HepG2 (cell line): ENCODE measurements at regions not wholly inside any gene's neighbourhood (a gene's known extent, or its start where the extent isn't known, plus 50 kb on each side); places are given as distances from the start of the nearest gene placed in this dataset.

Source experiments
- ATAC-seq: fragments of 200-7000 bp; cut with Tn5 transposase; 3 replicates; pipeline ENCODE4 v1.9.1; 2020; ENCODE audit warnings: mild to moderate bottlenecking, moderate library complexity
- BruUV-seq: library from RNA; stranded (reverse); fragments of 400-500 nt; replicated peaks from 2 replicates; lab custom pipeline; 2021; lab: Mats Ljungman, UMichigan
- CTCF ChIA-PET: fragments of 300-600 bp; formaldehyde crosslinking; extraction: SDS; loops from one replicate; lab custom pipeline; 2021; ENCODE audit warnings: low total read pairs, inconsistent platforms, low intra/inter-chr PET ratio; lab: Yijun Ruan, JAX
- POLR2A ChIA-PET: fragments of 350-600 bp; sonication (Branson Sonifier 250); formaldehyde crosslinking; loops from one replicate; lab custom pipeline; 2020; ENCODE audit warnings: antibody characterized with exemption, inconsistent platforms; lab: Yijun Ruan, JAX
- DNase-seq: peaks from one replicate; pipeline ENCODE4 v3.0.0-alpha.2; 2015; ENCODE audit warnings: low spot score
- FAIRE-seq: peaks from 3 replicates; lab custom pipeline; 2011; peaks lifted over from hg19 to GRCh38; lab: Jason Lieb, UNC
- H2AFZ ChIP-seq: one replicate; pipeline ENCODE4 v1.6.1; 2011; ENCODE audit warnings: low read length, inconsistent platforms
- H3K27ac ChIP-seq: fragments of 300-600 bp; 3 replicates; pipeline ENCODE4 v1.8.0; 2011; ENCODE audit warnings: mixed run types, mild to moderate bottlenecking, mixed read lengths, low read length, inconsistent platforms; ENCODE audit not compliant: insufficient read depth; ENCODE audit errors: extremely low read length
- H3K27me3 ChIP-seq, 2 experiments: fragments of 200-600 bp in 1 of 2; 2 replicates in 1 of 2; 3 replicates in 1 of 2; pipeline versions ENCODE4 v1.6.0 to v1.8.0; 2011; ENCODE audit warnings: low read length in 2 of 2, mild to moderate bottlenecking in 2 of 2, moderate library complexity in 2 of 2, inconsistent platforms in 1 of 2; ENCODE audit not compliant: insufficient read depth in 2 of 2, control insufficient read depth in 1 of 2
- H3K36me3 ChIP-seq, 2 experiments: fragments of 200-600 bp in 1 of 2; replicated peaks in 1 of 2; 2 replicates in 1 of 2; 3 replicates in 1 of 2; pipeline versions ENCODE4 v1.5.1 to v1.8.0; 2011; ENCODE audit warnings: low read length in 2 of 2, inconsistent platforms in 1 of 2; ENCODE audit not compliant: insufficient read depth in 2 of 2, control insufficient read depth in 1 of 2
- H3K4me1 ChIP-seq: 2 replicates; pipeline ENCODE4 v1.5.1; 2012; ENCODE audit warnings: low read length, inconsistent platforms; ENCODE audit not compliant: insufficient read depth
- H3K4me2 ChIP-seq: 2 replicates; pipeline ENCODE4 v1.6.0; 2011; ENCODE audit warnings: low read depth, low read length, inconsistent platforms
- H3K4me3 ChIP-seq, 3 experiments: fragments of 200-600 bp in 1 of 3; sonication (generic), shearing (Covaris generic) in 1 of 3; replicated peaks in 1 of 3; 2 replicates each; pipeline ENCODE4 v1.5.1; 2011 to 2016; ENCODE audit warnings: low read length in 3 of 3, inconsistent platforms in 2 of 3, low read depth in 2 of 3, mild to moderate bottlenecking in 2 of 3, control low read depth in 1 of 3, mixed read lengths in 1 of 3; ENCODE audit not compliant: insufficient read depth in 1 of 3
- H3K79me2 ChIP-seq: one replicate; pipeline ENCODE4 v1.6.1; 2011; ENCODE audit warnings: low read length, inconsistent platforms; ENCODE audit not compliant: insufficient read depth
- H3K9ac ChIP-seq: 2 replicates; pipeline ENCODE4 v1.6.0; 2011; ENCODE audit warnings: mild to moderate bottlenecking, low read depth, low read length, inconsistent platforms; ENCODE audit not compliant: insufficient read depth
- H3K9me3 ChIP-seq: 2 replicates; pipeline ENCODE4 v1.5.1; 2012; ENCODE audit warnings: mild to moderate bottlenecking, low read length
- H4K20me1 ChIP-seq: 2 replicates; pipeline ENCODE4 v1.6.0; 2011; ENCODE audit warnings: inconsistent platforms, mild to moderate bottlenecking, low read length, moderate library complexity; ENCODE audit not compliant: insufficient read depth
- ARNTL ChIP-seq: sonication (generic); formaldehyde crosslinking; IDR thresholded peaks from 2 replicates; pipeline ENCODE4 v1.4.0; 2020; ENCODE audit warnings: mild to moderate bottlenecking, missing genetic modification reagents
- CCAR2 ChIP-seq: fragments of 200-400 bp; formaldehyde crosslinking; optimal IDR thresholded peaks from 2 replicates; pipeline ENCODE3; 2018; ENCODE audit warnings: low read depth, mild to moderate bottlenecking, low read length, moderate library complexity
- FOXA1 ChIP-seq, 2 experiments: fragments of 450-650 bp in 1 of 2; sonication (generic) in 1 of 2; formaldehyde crosslinking in 1 of 2; IDR thresholded peaks; 2 replicates each; pipeline versions ENCODE4 v1.4.0 to v1.6.1; 2016 to 2020; ENCODE audit warnings: missing genetic modification reagents in 1 of 2
- FOXJ3 ChIP-seq: sonication (generic); formaldehyde crosslinking; IDR thresholded peaks from 2 replicates; pipeline ENCODE4 v1.4.0; 2020; ENCODE audit warnings: missing genetic modification reagents, mild to moderate bottlenecking, borderline replicate concordance
- GTF2F1 ChIP-seq: fragments of 150-350 bp; IDR thresholded peaks from 2 replicates; pipeline ENCODE4 v1.6.1; 2014; ENCODE audit warnings: low read length
- HMGA1 ChIP-seq: sonication (generic); formaldehyde crosslinking; conservative IDR thresholded peaks from 2 replicates; pipeline ENCODE4 v1.4.0; 2020; ENCODE audit warnings: missing genetic modification reagents
- KDM3A ChIP-seq: IDR thresholded peaks from 2 replicates; pipeline ENCODE4 v1.6.1; 2018; ENCODE audit warnings: low read depth, missing compliant biosample characterization
- NONO ChIP-seq, 2 experiments: fragments of 450-650 bp in 1 of 2; sonication (generic) in 1 of 2; formaldehyde crosslinking in 1 of 2; IDR thresholded peaks in 1 of 2; conservative IDR thresholded peaks in 1 of 2; 2 replicates each; pipeline versions ENCODE4 v1.6.1 to v1.8.0; 2017 to 2022; ENCODE audit warnings: mild to moderate bottlenecking in 1 of 2, missing genetic modification reagents in 1 of 2, moderate library complexity in 1 of 2
- POGZ ChIP-seq: sonication (generic); formaldehyde crosslinking; IDR thresholded peaks from 2 replicates; pipeline ENCODE4 v1.4.0; 2020; ENCODE audit warnings: mild to moderate bottlenecking, missing genetic modification reagents
- REL ChIP-seq: sonication (generic); formaldehyde crosslinking; conservative IDR thresholded peaks from 2 replicates; pipeline ENCODE4 v1.8.0; 2022; ENCODE audit warnings: mild to moderate bottlenecking, missing genetic modification reagents, moderate library complexity
- RFX1 ChIP-seq: fragments of 450-650 bp; IDR thresholded peaks from 2 replicates; pipeline ENCODE4 v1.6.1; 2017
- TCF7L2 ChIP-seq: IDR thresholded peaks from 2 replicates; pipeline ENCODE4 v1.6.1; 2011; ENCODE audit warnings: mild to moderate bottlenecking, low read depth, low read length, moderate library complexity
- ZNF550 ChIP-seq: sonication (generic); formaldehyde crosslinking; IDR thresholded peaks from 2 replicates; pipeline ENCODE4 v1.4.0; 2020; ENCODE audit warnings: mild to moderate bottlenecking, missing genetic modification reagents, borderline replicate concordance
- ZNF569 ChIP-seq: sonication (generic); formaldehyde crosslinking; IDR thresholded peaks from 2 replicates; pipeline ENCODE4 v1.5.0; 2020; ENCODE audit warnings: mild to moderate bottlenecking, missing genetic modification reagents, moderate library complexity, borderline replicate concordance
- WGBS: methylation state at CpG from one replicate; pipeline ENCODE4 v1.1.6; 2017; ENCODE audit warnings: low lambda C conversion rate; 5-methylcytosine and 5-hydroxymethylcytosine counted together
- in situ Hi-C: cut with HindIII; loops from 2 replicates; pipeline ENCODE4 v1.10.0; 2017; ENCODE audit warnings: low pct_unique_long_range_greater_than_20kb; ENCODE audit not compliant: extremely low pct_ligation_motif_present
- intact Hi-C: fragments of 100-400 bp; cut with micrococcal nuclease; formaldehyde crosslinking; loops from one replicate; pipeline ENCODE4 v1.10.0; 2022; ENCODE audit not compliant: unreplicated experiment
- TF ChIP-seq, protein P1 (sequence below): sonication (generic); formaldehyde crosslinking; IDR thresholded peaks from 2 replicates; pipeline ENCODE4 v1.9.0; 2022; ENCODE audit warnings: low read depth, missing genetic modification reagents
- TF ChIP-seq, protein P2 (sequence below): sonication (generic); formaldehyde crosslinking; IDR thresholded peaks from 2 replicates; pipeline ENCODE4 v1.4.0; 2020; ENCODE audit warnings: missing genetic modification reagents, mild to moderate bottlenecking, borderline replicate concordance
- TF ChIP-seq, protein P3 (sequence below), 2 experiments: sonication (generic) in 1 of 2; formaldehyde crosslinking in 1 of 2; IDR thresholded peaks; 2 replicates each; pipeline versions ENCODE4 v1.5.1 to v1.6.1; 2011 to 2020; ENCODE audit warnings: borderline replicate concordance in 1 of 2, low read depth in 1 of 2, low read length in 1 of 2, mild to moderate bottlenecking in 1 of 2, missing genetic modification reagents in 1 of 2, moderate library complexity in 1 of 2

DNA sequence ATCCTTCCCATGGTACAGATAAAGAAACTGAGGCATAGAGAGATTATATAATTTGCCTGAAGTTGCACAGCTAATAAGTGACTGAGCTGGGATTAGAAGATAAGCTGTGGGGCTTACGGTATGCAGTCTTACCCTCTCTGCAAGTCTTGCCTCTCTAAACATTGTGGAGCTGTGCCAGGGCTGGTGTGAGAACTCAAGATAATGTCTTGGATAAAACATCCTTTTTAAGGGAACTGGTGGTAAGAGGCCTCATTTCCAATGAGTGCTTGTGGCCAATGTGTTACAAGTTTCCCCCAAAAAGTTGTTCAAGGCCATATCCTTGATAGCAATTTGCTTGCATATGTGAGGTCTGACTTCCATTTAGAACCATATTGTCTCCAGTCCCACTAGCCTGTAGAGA lies 84.3 kb upstream of the ETAA1 start:
- Histone ChIP-seq H3K9ac (no peak overlapping the region), H3K9me3 (no peaks in the 10 kb centered on the region), H3K36me3 (no peaks in the 10 kb centered on the region), H4K20me1 (no peaks in the 10 kb centered on the region), H3K4me2 (no peak overlapping the region), H3K27me3 (no peaks in the 10 kb centered on the region), H3K79me2 (no peaks in the 10 kb centered on the region), H3K4me3 (no peak overlapping the region), H2AFZ (no peak overlapping the region), H3K27ac (no peak overlapping the region), H3K4me1 (peaks cover 15% of the 10 kb centered on the region)
- CTCF ChIA-PET: no interaction called here
- WGBS: 41% methylated on average over 1 of the region's 1 CpG
- ATAC-seq: no peak
- POLR2A ChIA-PET: no interaction called here
- in situ Hi-C loops: loop anchor here (25.0 kb wide), 1 partner anchor 876 kb away; the partner anchor contains the start of gene MEIS1
- no TSS peak for BruUV-seq
- intact Hi-C loops: no loop called here
- no peak for FAIRE-seq
- no peak for DNase-seq
- TF ChIP-seq RFX1: no peak
- TF ChIP-seq REL (CRISPR knock-in tag): no peak
- no peak for TF ChIP-seq NONO (IDR thresholded peaks at IDR 0.05)
- TF ChIP-seq NONO (CRISPR knock-in tag; conservative IDR thresholded peaks at IDR 0.05): no peak
- no peak for TF ChIP-seq CCAR2
- no peak for TF ChIP-seq POGZ (CRISPR knock-in tag)
- TF ChIP-seq FOXA1 (IDR thresholded peaks at IDR 0.05): no peak
- no peak for TF ChIP-seq FOXA1 (CRISPR knock-in tag; IDR thresholded peaks at IDR 0.05)
- no peak for TF ChIP-seq GTF2F1
- TF ChIP-seq TCF7L2: no peak
- no peak for TF ChIP-seq FOXJ3 (CRISPR knock-in tag)
- no peak for TF ChIP-seq ZNF569 (CRISPR knock-in tag)
- TF ChIP-seq, protein P1, sequence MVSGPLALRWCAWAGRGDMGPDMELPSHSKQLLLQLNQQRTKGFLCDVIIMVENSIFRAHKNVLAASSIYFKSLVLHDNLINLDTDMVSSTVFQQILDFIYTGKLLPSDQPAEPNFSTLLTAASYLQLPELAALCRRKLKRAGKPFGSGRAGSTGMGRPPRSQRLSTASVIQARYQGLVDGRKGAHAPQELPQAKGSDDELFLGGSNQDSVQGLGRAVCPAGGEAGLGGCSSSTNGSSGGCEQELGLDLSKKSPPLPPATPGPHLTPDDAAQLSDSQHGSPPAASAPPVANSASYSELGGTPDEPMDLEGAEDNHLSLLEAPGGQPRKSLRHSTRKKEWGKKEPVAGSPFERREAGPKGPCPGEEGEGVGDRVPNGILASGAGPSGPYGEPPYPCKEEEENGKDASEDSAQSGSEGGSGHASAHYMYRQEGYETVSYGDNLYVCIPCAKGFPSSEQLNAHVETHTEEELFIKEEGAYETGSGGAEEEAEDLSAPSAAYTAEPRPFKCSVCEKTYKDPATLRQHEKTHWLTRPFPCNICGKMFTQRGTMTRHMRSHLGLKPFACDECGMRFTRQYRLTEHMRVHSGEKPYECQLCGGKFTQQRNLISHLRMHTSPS (CRISPR knock-in tag): no peak
- TF ChIP-seq KDM3A (CRISPR knock-in tag): no peak
- TF ChIP-seq, protein P2, sequence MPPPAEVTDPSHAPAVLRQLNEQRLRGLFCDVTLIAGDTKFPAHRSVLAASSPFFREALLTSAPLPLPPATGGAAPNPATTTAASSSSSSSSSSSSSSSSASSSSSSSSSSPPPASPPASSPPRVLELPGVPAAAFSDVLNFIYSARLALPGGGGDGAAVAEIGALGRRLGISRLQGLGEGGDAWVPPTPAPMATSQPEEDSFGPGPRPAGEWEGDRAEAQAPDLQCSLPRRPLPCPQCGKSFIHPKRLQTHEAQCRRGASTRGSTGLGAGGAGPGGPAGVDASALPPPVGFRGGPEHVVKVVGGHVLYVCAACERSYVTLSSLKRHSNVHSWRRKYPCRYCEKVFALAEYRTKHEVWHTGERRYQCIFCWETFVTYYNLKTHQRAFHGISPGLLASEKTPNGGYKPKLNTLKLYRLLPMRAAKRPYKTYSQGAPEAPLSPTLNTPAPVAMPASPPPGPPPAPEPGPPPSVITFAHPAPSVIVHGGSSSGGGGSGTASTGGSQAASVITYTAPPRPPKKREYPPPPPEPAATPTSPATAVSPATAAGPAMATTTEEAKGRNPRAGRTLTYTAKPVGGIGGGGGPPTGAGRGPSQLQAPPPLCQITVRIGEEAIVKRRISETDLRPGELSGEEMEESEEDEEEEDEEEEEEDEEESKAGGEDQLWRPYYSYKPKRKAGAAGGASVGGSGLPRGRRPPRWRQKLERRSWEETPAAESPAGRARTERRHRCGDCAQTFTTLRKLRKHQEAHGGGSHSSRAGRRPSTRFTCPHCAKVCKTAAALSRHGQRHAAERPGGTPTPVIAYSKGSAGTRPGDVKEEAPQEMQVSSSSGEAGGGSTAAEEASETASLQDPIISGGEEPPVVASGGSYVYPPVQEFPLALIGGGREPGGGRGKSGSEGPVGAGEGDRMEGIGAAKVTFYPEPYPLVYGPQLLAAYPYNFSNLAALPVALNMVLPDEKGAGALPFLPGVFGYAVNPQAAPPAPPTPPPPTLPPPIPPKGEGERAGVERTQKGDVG (CRISPR knock-in tag): no peak
- no peak for TF ChIP-seq HMGA1 (CRISPR knock-in tag)
- no peak for TF ChIP-seq ZNF550 (CRISPR knock-in tag)
- no peak for TF ChIP-seq ARNTL (CRISPR knock-in tag)
- TF ChIP-seq, protein P3, sequence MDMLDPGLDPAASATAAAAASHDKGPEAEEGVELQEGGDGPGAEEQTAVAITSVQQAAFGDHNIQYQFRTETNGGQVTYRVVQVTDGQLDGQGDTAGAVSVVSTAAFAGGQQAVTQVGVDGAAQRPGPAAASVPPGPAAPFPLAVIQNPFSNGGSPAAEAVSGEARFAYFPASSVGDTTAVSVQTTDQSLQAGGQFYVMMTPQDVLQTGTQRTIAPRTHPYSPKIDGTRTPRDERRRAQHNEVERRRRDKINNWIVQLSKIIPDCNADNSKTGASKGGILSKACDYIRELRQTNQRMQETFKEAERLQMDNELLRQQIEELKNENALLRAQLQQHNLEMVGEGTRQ (IDR thresholded peaks at IDR 0.05; ENCODE audit: low read depth, low read length): no peak
- TF ChIP-seq, protein P3 (CRISPR knock-in tag; IDR thresholded peaks at IDR 0.05; ENCODE audit: borderline replicate concordance): no peak
